Peyer's patch (tissue), 4 donors: ENCODE measurements at regions not wholly inside any gene's neighbourhood (a gene's known extent, or its start where the extent isn't known, plus 50 kb on each side); places are given as distances from the start of the nearest gene placed in this dataset.

ENCODE experiments used
- DNase-seq, 3 donors: peaks; one replicate each; pipeline ENCODE4 v3.0.0-alpha.2; 2017 to 2019
- H3K27ac ChIP-seq, 4 donors: fragments of 200-600 bp; sonication (generic); one replicate each; pipeline ENCODE4 v1.5.1; 2016 to 2019
- H3K27me3 ChIP-seq, 2 donors: fragments of 200-600 bp; sonication (generic); one replicate each; pipeline ENCODE4 v1.5.1; 2019
- H3K36me3 ChIP-seq, 3 donors: fragments of 200-600 bp; sonication (generic); one replicate each; pipeline ENCODE4 v1.5.1; 2016 to 2019
- H3K4me1 ChIP-seq, 4 donors: fragments of 200-600 bp; sonication (generic); one replicate each; pipeline ENCODE4 v1.5.1; 2016 to 2019
- H3K4me3 ChIP-seq, 4 donors: fragments of 200-600 bp; sonication (generic); 1 replicate in 3 of 4; 2 replicates in 1 of 4; pipeline ENCODE4 v1.5.1; 2016 to 2019; ENCODE audit warnings: mild to moderate bottlenecking in 1 of 4
- H3K9me3 ChIP-seq, 4 donors: fragments of 200-600 bp; sonication (generic); one replicate each; pipeline ENCODE4 v1.5.1; 2016 to 2019; ENCODE audit warnings: mild to moderate bottlenecking in 1 of 4
- CTCF ChIP-seq, 6 experiments: fragments of 450-650 bp in 4 of 6; fragments of 200-600 bp in 2 of 6; sonication (generic) in 1 of 6; IDR thresholded peaks; one replicate each; pipeline ENCODE4 v1.5.1; 2017 to 2019; ENCODE audit warnings: antibody characterized with exemption in 6 of 6, mild to moderate bottlenecking in 3 of 6, moderate library complexity in 1 of 6
- POLR2A ChIP-seq, 2 donors: fragments of 450-650 bp; IDR thresholded peaks; one replicate each; pipeline ENCODE4 v1.5.1; 2017; ENCODE audit warnings: antibody characterized with exemption in 2 of 2, mild to moderate bottlenecking in 2 of 2, moderate library complexity in 2 of 2

- no peaks in the 10 kb centered on the region for H3K36me3 ChIP-seq
- no peak overlapping the region for H3K27ac ChIP-seq
- H3K27me3 ChIP-seq, result no peaks in the 10 kb centered on the region
- no peaks in the 10 kb centered on the region for H3K4me1 ChIP-seq
- DNase-seq, result peak in 1 of 3 donors; percentile 22
- TF ChIP-seq POLR2A (IDR thresholded peaks at IDR 0.05), result no peak
- no peak for TF ChIP-seq CTCF (IDR thresholded peaks at IDR 0.05)
- no peaks in the 10 kb centered on the region for H3K9me3 ChIP-seq
- no peak overlapping the region for H3K4me3 ChIP-seq
Observed at GRCh38 chr22:49565516-49565855, 262.2 kb downstream of the BRD1 start.

- H3K9me3 ChIP-seq, result no peaks in the 10 kb centered on the region
- H3K4me3 ChIP-seq, result no peak overlapping the region
- no peaks in the 10 kb centered on the region for H3K4me1 ChIP-seq
- DNase-seq, result peak in 2 of 3 donors; percentile 21 to 25
- H3K36me3 ChIP-seq, result no peaks in the 10 kb centered on the region
- no peak overlapping the region for H3K27ac ChIP-seq
- no peaks in the 10 kb centered on the region for H3K27me3 ChIP-seq
- TF ChIP-seq CTCF (IDR thresholded peaks at IDR 0.05) (no peak), POLR2A (IDR thresholded peaks at IDR 0.05) (no peak)
Observed at GRCh38 chr22:49564666-49565515, 262.8 kb downstream of the BRD1 start.

GRCh38 chr22:49564054-49564453 is 263.6 kb downstream of the BRD1 start:
- Histone ChIP-seq H3K27me3 (no peaks in the 10 kb centered on the region), H3K4me1 (no peaks in the 10 kb centered on the region), H3K4me3 (no peak overlapping the region), H3K9me3 (no peaks in the 10 kb centered on the region), H3K36me3 (no peaks in the 10 kb centered on the region), H3K27ac (no peak overlapping the region)
- TF ChIP-seq POLR2A (IDR thresholded peaks at IDR 0.05) (no peak), CTCF (IDR thresholded peaks at IDR 0.05) (no peak)
- no peak for DNase-seq

GRCh38 chr22:49562685-49563249 is 264.9 kb downstream of the BRD1 start:
- Histone ChIP-seq H3K9me3 (no peaks in the 10 kb centered on the region), H3K27me3 (no peaks in the 10 kb centered on the region), H3K4me1 (no peaks in the 10 kb centered on the region), H3K4me3 (no peak overlapping the region), H3K27ac (no peak overlapping the region), H3K36me3 (no peaks in the 10 kb centered on the region)
- no peak for TF ChIP-seq POLR2A (IDR thresholded peaks at IDR 0.05)
- no peak for TF ChIP-seq CTCF (IDR thresholded peaks at IDR 0.05)
- DNase-seq, result no peak

GRCh38 chr22:49561976-49562375 is 265.7 kb downstream of the BRD1 start:
- no peak overlapping the region for H3K27ac ChIP-seq
- no peak overlapping the region for H3K4me3 ChIP-seq
- no peaks in the 10 kb centered on the region for H3K36me3 ChIP-seq
- no peak for DNase-seq
- no peaks in the 10 kb centered on the region for H3K9me3 ChIP-seq
- TF ChIP-seq POLR2A (IDR thresholded peaks at IDR 0.05) (no peak), CTCF (IDR thresholded peaks at IDR 0.05) (no peak)
- no peaks in the 10 kb centered on the region for H3K27me3 ChIP-seq
- no peaks in the 10 kb centered on the region for H3K4me1 ChIP-seq
